ENCODE measurements at regions not wholly inside any gene's neighbourhood (a gene's known extent, or its start where the extent isn't known, plus 50 kb on each side); places are given as distances from the start of the nearest gene placed in this dataset.

- H3K79me2 ChIP-seq (ENCODE audit: insufficient read depth, low read depth, low read length): no peaks in the 10 kb centered on the region
- TF ChIP-seq CTCF (conservative IDR thresholded peaks at IDR 0.05; ENCODE audit: low read length) (no peak), EZH2phosphoT487 (IDR thresholded peaks at IDR 0.05; ENCODE audit: borderline replicate concordance, low read depth, low read length) (no peak)
- DNase-seq (ENCODE audit: low spot score): no peak
- no peaks in the 10 kb centered on the region for H3K36me3 ChIP-seq (ENCODE audit: insufficient read depth, low read length)
- no peaks in the 10 kb centered on the region for H3K9me2 ChIP-seq (ENCODE audit: insufficient read depth, low read length)
- BruUV-seq (replicated peaks): no TSS peak
- ChIA-PET CTCF (ENCODE audit: unreplicated experiment) (no interaction called here), POLR2A (no interaction called here)
- H3K4me2 ChIP-seq (ENCODE audit: low read length): no peak overlapping the region
- intact Hi-C loops (cut with micrococcal nuclease; ENCODE audit: unreplicated experiment): no loop called here
- H3K4me1 ChIP-seq (ENCODE audit: insufficient read depth, low read length, poor library complexity, severe bottlenecking): no peaks in the 10 kb centered on the region
- H2AFZ ChIP-seq (ENCODE audit: low read length): no peak overlapping the region
- no peak overlapping the region for H3K4me3 ChIP-seq (ENCODE audit: low read depth, low read length, poor library complexity, severe bottlenecking)
- H3K9me3 ChIP-seq (ENCODE audit: low read length): no peaks in the 10 kb centered on the region
- H4K20me1 ChIP-seq (ENCODE audit: insufficient read depth, low read length): no peaks in the 10 kb centered on the region
- no peak overlapping the region for H3K27ac ChIP-seq (ENCODE audit: low read depth, low read length, poor library complexity, severe bottlenecking)
These were observed 170.3 kb downstream of the MAF start for GRCh38 chr16:79430191-79430678.

- no TSS peak for BruUV-seq (replicated peaks)
- no peaks in the 10 kb centered on the region for H3K9me3 ChIP-seq (ENCODE audit: low read length)
- no peaks in the 10 kb centered on the region for H3K36me3 ChIP-seq (ENCODE audit: insufficient read depth, low read length)
- ChIA-PET POLR2A (no interaction called here), CTCF (ENCODE audit: unreplicated experiment) (no interaction called here)
- no peaks in the 10 kb centered on the region for H3K4me1 ChIP-seq (ENCODE audit: insufficient read depth, low read length, poor library complexity, severe bottlenecking)
- no peaks in the 10 kb centered on the region for H3K79me2 ChIP-seq (ENCODE audit: insufficient read depth, low read depth, low read length)
- DNase-seq (ENCODE audit: low spot score): no peak
- H4K20me1 ChIP-seq (ENCODE audit: insufficient read depth, low read length): no peaks in the 10 kb centered on the region
- H3K4me3 ChIP-seq (ENCODE audit: low read depth, low read length, poor library complexity, severe bottlenecking): no peak overlapping the region
- intact Hi-C loops (cut with micrococcal nuclease; ENCODE audit: unreplicated experiment): no loop called here
- no peak overlapping the region for H2AFZ ChIP-seq (ENCODE audit: low read length)
- H3K9me2 ChIP-seq (ENCODE audit: insufficient read depth, low read length): no peaks in the 10 kb centered on the region
- no peak for TF ChIP-seq CTCF (conservative IDR thresholded peaks at IDR 0.05; ENCODE audit: low read length)
- no peak overlapping the region for H3K27ac ChIP-seq (ENCODE audit: low read depth, low read length, poor library complexity, severe bottlenecking)
- no peak overlapping the region for H3K4me2 ChIP-seq (ENCODE audit: low read length)
These were observed 171.0 kb downstream of the MAF start for GRCh38 chr16:79429381-79430190.

- intact Hi-C loops (cut with micrococcal nuclease; ENCODE audit: unreplicated experiment): no loop called here
- no peak for DNase-seq (ENCODE audit: low spot score)
- BruUV-seq (replicated peaks): no TSS peak
- Histone ChIP-seq H3K9me3 (ENCODE audit: low read length) (no peaks in the 10 kb centered on the region), H3K9me2 (ENCODE audit: insufficient read depth, low read length) (no peaks in the 10 kb centered on the region), H3K27ac (ENCODE audit: low read depth, low read length, poor library complexity, severe bottlenecking) (no peak overlapping the region), H3K79me2 (ENCODE audit: insufficient read depth, low read depth, low read length) (no peaks in the 10 kb centered on the region), H3K4me2 (ENCODE audit: low read length) (no peak overlapping the region), H4K20me1 (ENCODE audit: insufficient read depth, low read length) (no peaks in the 10 kb centered on the region), H3K4me1 (ENCODE audit: insufficient read depth, low read length, poor library complexity, severe bottlenecking) (no peaks in the 10 kb centered on the region), H3K4me3 (ENCODE audit: low read depth, low read length, poor library complexity, severe bottlenecking) (no peak overlapping the region), H2AFZ (ENCODE audit: low read length) (no peak overlapping the region), H3K36me3 (ENCODE audit: insufficient read depth, low read length) (no peaks in the 10 kb centered on the region)
- CTCF ChIA-PET (ENCODE audit: unreplicated experiment): interaction anchor here (0.7 kb wide), 1 partner anchor 108 kb away, joined by 3 read pairs; no protein-coding TSS in a partner anchor
- TF ChIP-seq EZH2phosphoT487 (IDR thresholded peaks at IDR 0.05; ENCODE audit: borderline replicate concordance, low read depth, low read length) (no peak), CTCF (conservative IDR thresholded peaks at IDR 0.05; ENCODE audit: low read length) (no peak)
- POLR2A ChIA-PET: no interaction called here
These were observed 173.9 kb downstream of the MAF start for GRCh38 chr16:79426663-79427062.
